H1 (cell line): ENCODE measurements at regions not wholly inside any gene's neighbourhood (a gene's known extent, or its start where the extent isn't known, plus 50 kb on each side); places are given as distances from the start of the nearest gene placed in this dataset.

ENCODE experiments used
- ATF3 ChIP-seq: IDR thresholded peaks from 2 replicates; pipeline ENCODE4 v1.6.1; 2011; ENCODE audit warnings: low read depth, mild to moderate bottlenecking, low read length; ENCODE audit not compliant: insufficient read depth
- CTCF ChIP-seq, 3 experiments: IDR thresholded peaks; 1 replicate in 2 of 3; 2 replicates in 1 of 3; pipeline versions ENCODE4 v1.5.1 to v1.6.1; 2011; ENCODE audit warnings: low read length in 3 of 3, mild to moderate bottlenecking in 3 of 3, inconsistent platforms in 2 of 3, low read depth in 1 of 3, moderate library complexity in 1 of 3; ENCODE audit not compliant: insufficient read depth in 1 of 3; ENCODE audit errors: control extremely low read depth in 1 of 3
- EZH2 ChIP-seq: fragments of 200-600 bp; sonication (generic); IDR thresholded peaks from 2 replicates; pipeline ENCODE4 v1.7.1; 2012; ENCODE audit warnings: low read depth, mild to moderate bottlenecking, moderate library complexity, low read length, inconsistent platforms; ENCODE audit not compliant: severe bottlenecking
- JUN ChIP-seq: IDR thresholded peaks from 2 replicates; pipeline ENCODE4 v1.6.1; 2011; ENCODE audit warnings: low read depth, mild to moderate bottlenecking, improper control_type of control experiment, low read length
- RXRA ChIP-seq: IDR thresholded peaks from 2 replicates; pipeline ENCODE4 v1.6.1; 2011; ENCODE audit warnings: low read depth, mild to moderate bottlenecking, low read length, moderate library complexity; ENCODE audit not compliant: insufficient read depth

- no peak for TF ChIP-seq CTCF (IDR thresholded peaks at IDR 0.05; ENCODE audit: control extremely low read depth in 1 of 3, insufficient read depth in 1 of 3, low read depth in 1 of 3, low read length in 3 of 3)
- no peak for TF ChIP-seq JUN
- TF ChIP-seq EZH2: no peak
- TF ChIP-seq RXRA: no peak
- no peak for TF ChIP-seq ATF3
These were observed 770.1 kb downstream of the KCNJ18 start for GRCh38 chr17:22462461-22462860.
